ENCODE measurements at regions not wholly inside any gene's neighbourhood (a gene's known extent, or its start where the extent isn't known, plus 50 kb on each side); places are given as distances from the start of the nearest gene placed in this dataset.

DNA sequence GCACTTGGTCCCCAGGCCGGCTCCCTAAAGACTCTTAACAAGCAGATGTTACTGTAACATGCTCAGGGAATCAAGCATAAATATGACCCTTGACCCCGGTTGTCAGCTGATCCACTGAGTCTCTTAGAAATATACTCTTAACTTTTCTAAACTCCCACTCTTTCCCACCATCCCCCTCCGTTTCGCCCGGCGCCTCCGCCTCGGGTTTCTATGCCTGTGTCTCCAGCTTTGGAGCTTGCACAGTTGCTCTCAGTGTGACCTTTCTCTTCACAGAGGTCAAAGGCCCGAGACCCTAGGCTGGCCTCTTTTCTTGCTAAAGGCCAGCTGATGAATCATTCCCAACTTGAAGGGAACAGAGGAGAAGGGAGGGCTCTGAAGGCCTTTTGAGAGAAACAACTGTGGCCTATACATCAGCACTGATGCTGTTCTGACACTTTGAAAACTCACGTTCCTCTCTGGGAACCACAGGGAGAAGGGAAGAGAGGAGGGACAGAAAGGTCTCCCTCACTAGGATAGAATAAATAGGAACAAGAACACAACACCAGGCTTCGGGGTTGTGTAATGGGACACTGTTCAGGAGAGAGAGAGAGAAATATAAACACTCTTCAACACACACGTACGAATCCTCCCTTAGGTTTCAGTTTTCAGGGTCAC lies 484.5 kb upstream of the NR2F2 start:
- Histone ChIP-seq H3K36me3 (ENCODE audit: control insufficient read depth, low read length) (no peaks in the 10 kb centered on the region), H3K27ac (ENCODE audit: low read depth, low read length) (no peak overlapping the region), H4K20me1 (ENCODE audit: control insufficient read depth, insufficient read depth, low read depth, low read length) (no peaks in the 10 kb centered on the region)

DNA sequence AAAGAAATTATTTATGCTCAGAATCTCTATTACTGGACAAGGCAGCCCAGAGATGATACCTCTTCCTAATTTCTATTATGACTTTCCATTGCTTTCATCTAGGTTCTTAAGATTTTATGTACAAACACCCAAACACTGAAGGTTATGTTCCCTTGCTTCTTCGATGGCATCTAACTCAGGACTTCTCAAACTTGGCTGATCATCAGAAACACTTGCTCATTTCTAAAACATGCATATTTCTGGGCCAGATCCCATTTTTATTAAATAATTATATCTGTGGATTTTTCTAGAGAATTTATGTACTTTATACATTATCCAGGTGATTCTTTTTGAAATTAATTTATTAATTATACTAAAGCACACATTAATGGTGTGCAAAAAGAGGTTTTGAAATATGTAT lies 482.4 kb upstream of the NR2F2 start:
- no peak for TF ChIP-seq EZH2phosphoT487 (IDR thresholded peaks at IDR 0.05; ENCODE audit: borderline replicate concordance, low read length)
- TF ChIP-seq, protein P1, sequence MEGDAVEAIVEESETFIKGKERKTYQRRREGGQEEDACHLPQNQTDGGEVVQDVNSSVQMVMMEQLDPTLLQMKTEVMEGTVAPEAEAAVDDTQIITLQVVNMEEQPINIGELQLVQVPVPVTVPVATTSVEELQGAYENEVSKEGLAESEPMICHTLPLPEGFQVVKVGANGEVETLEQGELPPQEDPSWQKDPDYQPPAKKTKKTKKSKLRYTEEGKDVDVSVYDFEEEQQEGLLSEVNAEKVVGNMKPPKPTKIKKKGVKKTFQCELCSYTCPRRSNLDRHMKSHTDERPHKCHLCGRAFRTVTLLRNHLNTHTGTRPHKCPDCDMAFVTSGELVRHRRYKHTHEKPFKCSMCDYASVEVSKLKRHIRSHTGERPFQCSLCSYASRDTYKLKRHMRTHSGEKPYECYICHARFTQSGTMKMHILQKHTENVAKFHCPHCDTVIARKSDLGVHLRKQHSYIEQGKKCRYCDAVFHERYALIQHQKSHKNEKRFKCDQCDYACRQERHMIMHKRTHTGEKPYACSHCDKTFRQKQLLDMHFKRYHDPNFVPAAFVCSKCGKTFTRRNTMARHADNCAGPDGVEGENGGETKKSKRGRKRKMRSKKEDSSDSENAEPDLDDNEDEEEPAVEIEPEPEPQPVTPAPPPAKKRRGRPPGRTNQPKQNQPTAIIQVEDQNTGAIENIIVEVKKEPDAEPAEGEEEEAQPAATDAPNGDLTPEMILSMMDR (IDR thresholded peaks at IDR 0.05; ENCODE audit: low read depth, low read length, poor library complexity, severe bottlenecking) = no peak
- Histone ChIP-seq H3K27me3 (ENCODE audit: control insufficient read depth, low read length) (no peaks in the 10 kb centered on the region), H3F3A (ENCODE audit: control insufficient read depth, insufficient read depth) (no peaks in the 10 kb centered on the region), H3K79me2 (ENCODE audit: control insufficient read depth, low read length) (no peaks in the 10 kb centered on the region), H4K20me1 (ENCODE audit: control insufficient read depth, insufficient read depth, low read depth, low read length) (no peaks in the 10 kb centered on the region), H3K36me3 (ENCODE audit: control insufficient read depth, low read length) (no peaks in the 10 kb centered on the region), H3K27ac (ENCODE audit: low read depth, low read length) (no peak overlapping the region), H3K4me3 (ENCODE audit: low read length) (no peak overlapping the region), H3K9me3 (ENCODE audit: control insufficient read depth, insufficient read depth, low read length) (peaks cover 4% of the 10 kb centered on the region; the same call in 1 of the 2 replicates), H3K4me2 (ENCODE audit: low read length) (no peak overlapping the region), H3K9me2 (replicated peaks; ENCODE audit: control insufficient read depth, low read length) (no peaks in the 10 kb centered on the region), H3K4me1 (ENCODE audit: control insufficient read depth, low read length) (no peaks in the 10 kb centered on the region)

More for the DNA sequence above, 484.5 kb upstream of the NR2F2 start:
- no peaks in the 10 kb centered on the region for H3K9me2 ChIP-seq (replicated peaks; ENCODE audit: control insufficient read depth, low read length)
- H3K79me2 ChIP-seq (ENCODE audit: control insufficient read depth, low read length) = no peaks in the 10 kb centered on the region
- TF ChIP-seq EZH2phosphoT487 (IDR thresholded peaks at IDR 0.05; ENCODE audit: borderline replicate concordance, low read length) = no peak
- TF ChIP-seq, protein P1 (IDR thresholded peaks at IDR 0.05; ENCODE audit: low read depth, low read length, poor library complexity, severe bottlenecking) = no peak
- H3K27me3 ChIP-seq (ENCODE audit: control insufficient read depth, low read length) = no peaks in the 10 kb centered on the region
- H3F3A ChIP-seq (ENCODE audit: control insufficient read depth, insufficient read depth) = no peaks in the 10 kb centered on the region
- H3K4me3 ChIP-seq (ENCODE audit: low read length) = no peak overlapping the region
- no peaks in the 10 kb centered on the region for H3K4me1 ChIP-seq (ENCODE audit: control insufficient read depth, low read length)
- peaks cover 4% of the 10 kb centered on the region; the same call in 1 of the 2 replicates for H3K9me3 ChIP-seq (ENCODE audit: control insufficient read depth, insufficient read depth, low read length)
- no peak overlapping the region for H3K4me2 ChIP-seq (ENCODE audit: low read length)

DNA sequence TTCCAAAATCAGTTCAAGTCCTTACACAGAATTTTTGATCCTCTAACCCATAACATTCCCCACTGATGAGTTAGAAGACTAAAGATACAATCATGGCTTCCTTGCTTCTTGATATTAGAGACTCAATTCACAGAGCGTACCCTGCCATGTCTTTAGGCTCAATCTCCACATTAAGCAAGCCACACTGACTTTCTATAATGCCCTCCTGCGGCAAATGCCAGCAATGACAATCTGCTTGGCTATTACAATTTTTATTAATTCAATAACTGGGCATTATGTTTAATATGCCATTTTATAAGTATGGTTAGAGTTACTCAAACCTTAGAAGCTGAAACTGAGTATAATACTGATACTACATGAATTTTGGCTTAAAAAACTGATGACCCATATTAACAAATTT lies 479.7 kb upstream of the NR2F2 start:
- H3K36me3 ChIP-seq (ENCODE audit: control insufficient read depth, low read length) = no peaks in the 10 kb centered on the region
- no peaks in the 10 kb centered on the region for H3K79me2 ChIP-seq (ENCODE audit: control insufficient read depth, low read length)
- no peak overlapping the region for H3K4me2 ChIP-seq (ENCODE audit: low read length)
- H3K9me3 ChIP-seq (ENCODE audit: control insufficient read depth, insufficient read depth, low read length) = no peaks in the 10 kb centered on the region; the same call in 1 of the 2 replicates
- H3K27ac ChIP-seq (ENCODE audit: low read depth, low read length) = no peak overlapping the region
- no peaks in the 10 kb centered on the region for H4K20me1 ChIP-seq (ENCODE audit: control insufficient read depth, insufficient read depth, low read depth, low read length)
- H3K27me3 ChIP-seq (ENCODE audit: control insufficient read depth, low read length) = no peaks in the 10 kb centered on the region
- TF ChIP-seq EZH2phosphoT487 (IDR thresholded peaks at IDR 0.05; ENCODE audit: borderline replicate concordance, low read length) = no peak
- TF ChIP-seq, protein P1 (IDR thresholded peaks at IDR 0.05; ENCODE audit: low read depth, low read length, poor library complexity, severe bottlenecking) = no peak
- H3F3A ChIP-seq (ENCODE audit: control insufficient read depth, insufficient read depth) = no peaks in the 10 kb centered on the region
- no peaks in the 10 kb centered on the region for H3K4me1 ChIP-seq (ENCODE audit: control insufficient read depth, low read length)
- no peaks in the 10 kb centered on the region for H3K9me2 ChIP-seq (replicated peaks; ENCODE audit: control insufficient read depth, low read length)
- no peak overlapping the region for H3K4me3 ChIP-seq (ENCODE audit: low read length)

All from DOHH2 (cell line).